Thyroid gland (tissue), 4 donors: ENCODE measurements at regions not wholly inside any gene's neighbourhood (a gene's known extent, or its start where the extent isn't known, plus 50 kb on each side); places are given as distances from the start of the nearest gene placed in this dataset.
"Not testable (repeated sequence)": the region's sequence is repeated elsewhere in the genome, so short reads cannot be mapped to it uniquely, and the experiment has no call there.

ENCODE experiments used
- CTCF ChIP-seq, 6 experiments: fragments of 200-600 bp in 3 of 6; fragments of 450-650 bp in 3 of 6; sonication (generic) in 3 of 6; IDR thresholded peaks; one replicate each; pipeline ENCODE4 v1.5.1; 2016 to 2019; ENCODE audit warnings: antibody characterized with exemption in 6 of 6, mild to moderate bottlenecking in 2 of 6, inconsistent platforms in 1 of 6, moderate library complexity in 1 of 6
- POLR2A ChIP-seq, 2 donors: fragments of 450-650 bp; IDR thresholded peaks; one replicate each; pipeline ENCODE4 v1.6.1; 2017; ENCODE audit warnings: antibody characterized with exemption in 2 of 2, mild to moderate bottlenecking in 2 of 2, moderate library complexity in 1 of 2

- TF ChIP-seq POLR2A, CTCF (IDR thresholded peaks at IDR 0.05): not testable (repeated sequence)
Measured at GRCh38 chr2:16727849-16728248, 62.2 kb upstream of the CYRIA start.
